ENCODE measurements at regions not wholly inside any gene's neighbourhood (a gene's known extent, or its start where the extent isn't known, plus 50 kb on each side); places are given as distances from the start of the nearest gene placed in this dataset.
"Not testable (repeated sequence)": the region's sequence is repeated elsewhere in the genome, so short reads cannot be mapped to it uniquely, and the experiment has no call there.

DNA sequence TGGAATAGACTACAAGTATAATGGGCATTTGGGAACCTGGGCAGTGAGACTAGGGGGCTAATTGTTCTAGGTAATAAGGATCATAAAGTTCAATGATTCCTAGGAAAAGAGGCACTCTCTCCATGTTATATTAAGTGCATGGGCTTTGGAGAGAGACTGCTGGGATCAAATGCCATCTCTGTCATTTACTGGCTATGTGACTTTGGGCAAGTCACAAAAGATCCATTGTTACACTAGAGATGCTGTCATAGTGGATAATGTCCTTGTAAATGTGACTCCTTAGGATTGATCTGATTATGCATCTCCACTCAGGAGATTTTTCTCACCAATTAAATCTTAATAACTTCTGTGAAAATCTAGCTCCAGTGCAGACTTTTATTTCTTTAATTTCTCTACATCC, 156.3 kb upstream of the CACNA2D1 start (continued):
- TF ChIP-seq, protein P1, sequence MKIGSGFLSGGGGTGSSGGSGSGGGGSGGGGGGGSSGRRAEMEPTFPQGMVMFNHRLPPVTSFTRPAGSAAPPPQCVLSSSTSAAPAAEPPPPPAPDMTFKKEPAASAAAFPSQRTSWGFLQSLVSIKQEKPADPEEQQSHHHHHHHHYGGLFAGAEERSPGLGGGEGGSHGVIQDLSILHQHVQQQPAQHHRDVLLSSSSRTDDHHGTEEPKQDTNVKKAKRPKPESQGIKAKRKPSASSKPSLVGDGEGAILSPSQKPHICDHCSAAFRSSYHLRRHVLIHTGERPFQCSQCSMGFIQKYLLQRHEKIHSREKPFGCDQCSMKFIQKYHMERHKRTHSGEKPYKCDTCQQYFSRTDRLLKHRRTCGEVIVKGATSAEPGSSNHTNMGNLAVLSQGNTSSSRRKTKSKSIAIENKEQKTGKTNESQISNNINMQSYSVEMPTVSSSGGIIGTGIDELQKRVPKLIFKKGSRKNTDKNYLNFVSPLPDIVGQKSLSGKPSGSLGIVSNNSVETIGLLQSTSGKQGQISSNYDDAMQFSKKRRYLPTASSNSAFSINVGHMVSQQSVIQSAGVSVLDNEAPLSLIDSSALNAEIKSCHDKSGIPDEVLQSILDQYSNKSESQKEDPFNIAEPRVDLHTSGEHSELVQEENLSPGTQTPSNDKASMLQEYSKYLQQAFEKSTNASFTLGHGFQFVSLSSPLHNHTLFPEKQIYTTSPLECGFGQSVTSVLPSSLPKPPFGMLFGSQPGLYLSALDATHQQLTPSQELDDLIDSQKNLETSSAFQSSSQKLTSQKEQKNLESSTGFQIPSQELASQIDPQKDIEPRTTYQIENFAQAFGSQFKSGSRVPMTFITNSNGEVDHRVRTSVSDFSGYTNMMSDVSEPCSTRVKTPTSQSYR (CRISPR knock-in tag; IDR thresholded peaks at IDR 0.05): no peak
- TF ChIP-seq ETV6 (CRISPR knock-in tag; IDR thresholded peaks at IDR 0.05) (no peak), NFATC4 (CRISPR knock-in tag; IDR thresholded peaks at IDR 0.05) (no peak), ZNF423 (CRISPR knock-in tag; IDR thresholded peaks at IDR 0.05) (no peak), ZNF219 (CRISPR knock-in tag; IDR thresholded peaks at IDR 0.05; ENCODE audit: borderline replicate concordance) (no peak), ZBTB21 (CRISPR knock-in tag; IDR thresholded peaks at IDR 0.05; ENCODE audit: borderline replicate concordance) (no peak), EMX1 (CRISPR knock-in tag; IDR thresholded peaks at IDR 0.05) (no peak), NR1H2 (CRISPR knock-in tag; IDR thresholded peaks at IDR 0.05) (no peak)
- TF ChIP-seq, protein P2, sequence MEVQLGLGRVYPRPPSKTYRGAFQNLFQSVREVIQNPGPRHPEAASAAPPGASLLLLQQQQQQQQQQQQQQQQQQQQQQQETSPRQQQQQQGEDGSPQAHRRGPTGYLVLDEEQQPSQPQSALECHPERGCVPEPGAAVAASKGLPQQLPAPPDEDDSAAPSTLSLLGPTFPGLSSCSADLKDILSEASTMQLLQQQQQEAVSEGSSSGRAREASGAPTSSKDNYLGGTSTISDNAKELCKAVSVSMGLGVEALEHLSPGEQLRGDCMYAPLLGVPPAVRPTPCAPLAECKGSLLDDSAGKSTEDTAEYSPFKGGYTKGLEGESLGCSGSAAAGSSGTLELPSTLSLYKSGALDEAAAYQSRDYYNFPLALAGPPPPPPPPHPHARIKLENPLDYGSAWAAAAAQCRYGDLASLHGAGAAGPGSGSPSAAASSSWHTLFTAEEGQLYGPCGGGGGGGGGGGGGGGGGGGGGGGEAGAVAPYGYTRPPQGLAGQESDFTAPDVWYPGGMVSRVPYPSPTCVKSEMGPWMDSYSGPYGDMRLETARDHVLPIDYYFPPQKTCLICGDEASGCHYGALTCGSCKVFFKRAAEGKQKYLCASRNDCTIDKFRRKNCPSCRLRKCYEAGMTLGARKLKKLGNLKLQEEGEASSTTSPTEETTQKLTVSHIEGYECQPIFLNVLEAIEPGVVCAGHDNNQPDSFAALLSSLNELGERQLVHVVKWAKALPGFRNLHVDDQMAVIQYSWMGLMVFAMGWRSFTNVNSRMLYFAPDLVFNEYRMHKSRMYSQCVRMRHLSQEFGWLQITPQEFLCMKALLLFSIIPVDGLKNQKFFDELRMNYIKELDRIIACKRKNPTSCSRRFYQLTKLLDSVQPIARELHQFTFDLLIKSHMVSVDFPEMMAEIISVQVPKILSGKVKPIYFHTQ (CRISPR knock-in tag; IDR thresholded peaks at IDR 0.05): no peak
- TF ChIP-seq, protein P3, sequence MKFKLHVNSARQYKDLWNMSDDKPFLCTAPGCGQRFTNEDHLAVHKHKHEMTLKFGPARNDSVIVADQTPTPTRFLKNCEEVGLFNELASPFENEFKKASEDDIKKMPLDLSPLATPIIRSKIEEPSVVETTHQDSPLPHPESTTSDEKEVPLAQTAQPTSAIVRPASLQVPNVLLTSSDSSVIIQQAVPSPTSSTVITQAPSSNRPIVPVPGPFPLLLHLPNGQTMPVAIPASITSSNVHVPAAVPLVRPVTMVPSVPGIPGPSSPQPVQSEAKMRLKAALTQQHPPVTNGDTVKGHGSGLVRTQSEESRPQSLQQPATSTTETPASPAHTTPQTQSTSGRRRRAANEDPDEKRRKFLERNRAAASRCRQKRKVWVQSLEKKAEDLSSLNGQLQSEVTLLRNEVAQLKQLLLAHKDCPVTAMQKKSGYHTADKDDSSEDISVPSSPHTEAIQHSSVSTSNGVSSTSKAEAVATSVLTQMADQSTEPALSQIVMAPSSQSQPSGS (CRISPR knock-in tag; IDR thresholded peaks at IDR 0.05; ENCODE audit: borderline replicate concordance, low read depth): no peak

- Mint-ChIP-seq H3K27me3 (ENCODE audit: low read depth) (no peaks in the 10 kb centered on the region), H3K9me3 (peaks cover 13% of the 10 kb centered on the region), H3K4me1 (peaks cover 35% of the 10 kb centered on the region), H3K27ac (no peak overlapping the region), H3K4me3 (no peak overlapping the region), H3K36me3 (peaks cover 6% of the 10 kb centered on the region)
- TF ChIP-seq NFE2L1 (CRISPR knock-in tag; IDR thresholded peaks at IDR 0.05) (no peak), ZNF423 (CRISPR knock-in tag; IDR thresholded peaks at IDR 0.05) (no peak), CBFB (CRISPR knock-in tag; IDR thresholded peaks at IDR 0.05; ENCODE audit: low read depth) (no peak), TP53 (CRISPR knock-in tag; IDR thresholded peaks at IDR 0.05) (no peak), USF1 (CRISPR knock-in tag; IDR thresholded peaks at IDR 0.05) (no peak), FOXJ3 (CRISPR knock-in tag; IDR thresholded peaks at IDR 0.05; ENCODE audit: borderline replicate concordance) (no peak), SOX15 (CRISPR knock-in tag; IDR thresholded peaks at IDR 0.05) (no peak), HMGXB4 (CRISPR knock-in tag; IDR thresholded peaks at IDR 0.05) (no peak), ETV6 (CRISPR knock-in tag; IDR thresholded peaks at IDR 0.05) (no peak), MLX (CRISPR knock-in tag; IDR thresholded peaks at IDR 0.05) (no peak), ZNF219 (CRISPR knock-in tag; IDR thresholded peaks at IDR 0.05; ENCODE audit: borderline replicate concordance) (no peak), CREB1 (CRISPR knock-in tag; IDR thresholded peaks at IDR 0.05) (no peak), ZNF121 (CRISPR knock-in tag; IDR thresholded peaks at IDR 0.05) (no peak)
- TF ChIP-seq, protein P4, sequence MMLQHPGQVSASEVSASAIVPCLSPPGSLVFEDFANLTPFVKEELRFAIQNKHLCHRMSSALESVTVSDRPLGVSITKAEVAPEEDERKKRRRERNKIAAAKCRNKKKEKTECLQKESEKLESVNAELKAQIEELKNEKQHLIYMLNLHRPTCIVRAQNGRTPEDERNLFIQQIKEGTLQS (CRISPR knock-in tag; conservative IDR thresholded peaks at IDR 0.05): no peak
- TF ChIP-seq, protein P5, sequence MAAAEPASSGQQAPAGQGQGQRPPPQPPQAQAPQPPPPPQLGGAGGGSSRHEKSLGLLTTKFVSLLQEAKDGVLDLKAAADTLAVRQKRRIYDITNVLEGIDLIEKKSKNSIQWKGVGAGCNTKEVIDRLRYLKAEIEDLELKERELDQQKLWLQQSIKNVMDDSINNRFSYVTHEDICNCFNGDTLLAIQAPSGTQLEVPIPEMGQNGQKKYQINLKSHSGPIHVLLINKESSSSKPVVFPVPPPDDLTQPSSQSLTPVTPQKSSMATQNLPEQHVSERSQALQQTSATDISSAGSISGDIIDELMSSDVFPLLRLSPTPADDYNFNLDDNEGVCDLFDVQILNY (CRISPR knock-in tag; IDR thresholded peaks at IDR 0.05): no peak
- TF ChIP-seq, protein P6, sequence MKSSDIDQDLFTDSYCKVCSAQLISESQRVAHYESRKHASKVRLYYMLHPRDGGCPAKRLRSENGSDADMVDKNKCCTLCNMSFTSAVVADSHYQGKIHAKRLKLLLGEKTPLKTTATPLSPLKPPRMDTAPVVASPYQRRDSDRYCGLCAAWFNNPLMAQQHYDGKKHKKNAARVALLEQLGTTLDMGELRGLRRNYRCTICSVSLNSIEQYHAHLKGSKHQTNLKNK (CRISPR knock-in tag; IDR thresholded peaks at IDR 0.05): no peak
- DNase-seq (ENCODE audit: low spot score) (no peak), ATAC-seq (no peak)
- POLR2A ChIA-PET: no interaction called here
- CTCF ChIA-PET: no interaction called here
Observed at GRCh38 chr7:82598958-82599357, 155.4 kb upstream of the CACNA2D1 start.

DNA sequence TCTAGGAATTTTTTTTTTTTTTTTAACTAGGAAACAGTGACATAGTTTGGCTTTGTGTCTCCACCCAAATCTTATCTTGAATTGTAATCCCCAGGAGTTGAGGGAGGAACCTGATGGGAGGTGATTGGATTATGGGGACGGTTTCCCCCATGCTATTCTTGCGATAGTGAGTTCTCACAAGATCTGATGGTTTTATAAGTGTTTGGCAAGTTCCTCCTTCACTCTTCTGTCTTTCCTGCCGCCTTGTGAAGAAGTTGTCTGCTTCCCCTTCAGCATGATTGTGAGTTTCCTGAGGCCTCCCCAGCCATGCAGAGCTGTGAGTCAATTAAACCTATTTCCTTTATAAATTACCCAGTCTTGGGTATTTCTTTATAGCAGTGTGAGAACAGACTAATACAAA, 152.2 kb upstream of the CACNA2D1 start:
- peaks cover 33% of the 10 kb centered on the region for H3K4me1 Mint-ChIP-seq
- ATAC-seq; H3K27me3 Mint-ChIP-seq (ENCODE audit: low read depth); DNase-seq (ENCODE audit: low spot score); H3K4me3 Mint-ChIP-seq; POLR2A ChIA-PET; H3K36me3 Mint-ChIP-seq; H3K9me3 Mint-ChIP-seq: not testable (repeated sequence)
- H3K27ac Mint-ChIP-seq: peak overlapping the region; percentile 80
- CTCF ChIA-PET: interaction anchor here (0.6 kb wide), 1 partner anchor 131 kb away, joined by 4 read pairs; no protein-coding TSS in a partner anchor
